Mammary epithelial cell (primary cell): ENCODE measurements at regions not wholly inside any gene's neighbourhood (a gene's known extent, or its start where the extent isn't known, plus 50 kb on each side); places are given as distances from the start of the nearest gene placed in this dataset.

Experiments used
- EZH2 ChIP-seq: IDR thresholded peaks from 2 replicates; pipeline ENCODE4 v1.6.1; 2012; ENCODE audit warnings: low read length, inconsistent platforms, borderline replicate concordance
- TF ChIP-seq, protein P1 (sequence below), 2 donors: IDR thresholded peaks in 1 of 2; conservative IDR thresholded peaks in 1 of 2; 2 replicates each; pipeline ENCODE4 v1.5.1; 2011 to 2012; ENCODE audit warnings: inconsistent platforms in 2 of 2, low read length in 2 of 2, mild to moderate bottlenecking in 2 of 2, control low read depth in 1 of 2, low read depth in 1 of 2; ENCODE audit not compliant: insufficient read depth in 1 of 2; ENCODE audit errors: extremely low read depth in 1 of 2

DNA sequence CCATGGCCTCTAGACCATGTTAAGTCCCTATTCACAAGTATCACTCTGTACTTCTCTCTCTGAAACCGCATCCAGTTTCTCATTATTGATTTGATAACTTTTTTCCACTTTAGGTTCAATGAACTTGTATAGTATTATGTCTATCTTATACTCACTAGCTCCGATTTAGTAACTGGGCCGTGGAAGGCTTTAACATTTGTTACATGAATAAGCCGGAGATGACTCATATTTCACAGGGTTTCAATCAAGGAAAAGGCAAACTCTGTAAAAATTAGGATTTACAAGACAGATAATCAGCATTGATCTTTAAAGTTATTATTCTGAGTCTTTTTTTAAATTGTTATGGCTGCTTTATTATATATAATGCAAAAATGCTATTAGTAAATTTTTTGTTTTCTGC, 662.2 kb upstream of the CNTN5 start:
- no peak for TF ChIP-seq EZH2
- TF ChIP-seq, protein P1, sequence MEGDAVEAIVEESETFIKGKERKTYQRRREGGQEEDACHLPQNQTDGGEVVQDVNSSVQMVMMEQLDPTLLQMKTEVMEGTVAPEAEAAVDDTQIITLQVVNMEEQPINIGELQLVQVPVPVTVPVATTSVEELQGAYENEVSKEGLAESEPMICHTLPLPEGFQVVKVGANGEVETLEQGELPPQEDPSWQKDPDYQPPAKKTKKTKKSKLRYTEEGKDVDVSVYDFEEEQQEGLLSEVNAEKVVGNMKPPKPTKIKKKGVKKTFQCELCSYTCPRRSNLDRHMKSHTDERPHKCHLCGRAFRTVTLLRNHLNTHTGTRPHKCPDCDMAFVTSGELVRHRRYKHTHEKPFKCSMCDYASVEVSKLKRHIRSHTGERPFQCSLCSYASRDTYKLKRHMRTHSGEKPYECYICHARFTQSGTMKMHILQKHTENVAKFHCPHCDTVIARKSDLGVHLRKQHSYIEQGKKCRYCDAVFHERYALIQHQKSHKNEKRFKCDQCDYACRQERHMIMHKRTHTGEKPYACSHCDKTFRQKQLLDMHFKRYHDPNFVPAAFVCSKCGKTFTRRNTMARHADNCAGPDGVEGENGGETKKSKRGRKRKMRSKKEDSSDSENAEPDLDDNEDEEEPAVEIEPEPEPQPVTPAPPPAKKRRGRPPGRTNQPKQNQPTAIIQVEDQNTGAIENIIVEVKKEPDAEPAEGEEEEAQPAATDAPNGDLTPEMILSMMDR (conservative IDR thresholded peaks at IDR 0.05 in 1 of 2, IDR thresholded peaks at IDR 0.05 in 1 of 2; ENCODE audit: extremely low read depth in 1 of 2, insufficient read depth in 1 of 2, low read depth in 1 of 2, low read length in 2 of 2): no peak
